SH-SY5Y (cell line): ENCODE measurements at regions not wholly inside any gene's neighbourhood (a gene's known extent, or its start where the extent isn't known, plus 50 kb on each side); places are given as distances from the start of the nearest gene placed in this dataset.

ENCODE experiments used
- GATA2 ChIP-seq: IDR thresholded peaks from 2 replicates; pipeline ENCODE4 v1.6.1; 2011; ENCODE audit warnings: mild to moderate bottlenecking, low read depth, low read length
- GATA3 ChIP-seq: IDR thresholded peaks from 2 replicates; pipeline ENCODE4 v1.6.1; 2011; ENCODE audit warnings: low read depth, mild to moderate bottlenecking, low read length, moderate library complexity

GRCh38 chr1:37097731-37098130 is 63.4 kb upstream of the GRIK3 start:
- TF ChIP-seq GATA2 (no peak), GATA3 (no peak)
